GM04503 (cell line): ENCODE measurements at regions not wholly inside any gene's neighbourhood (a gene's known extent, or its start where the extent isn't known, plus 50 kb on each side); places are given as distances from the start of the nearest gene placed in this dataset.
"Not testable (repeated sequence)": the region's sequence is repeated elsewhere in the genome, so short reads cannot be mapped to it uniquely, and the experiment has no call there.

ENCODE experiments used
- DNase-seq: peaks from one replicate; pipeline ENCODE4 v3.0.0-alpha.2; 2012; ENCODE audit warnings: low read depth

GRCh38 chr3:35146256-35147035 is 492.9 kb upstream of the ARPP21 start:
- DNase-seq, result not testable (repeated sequence)

DNA sequence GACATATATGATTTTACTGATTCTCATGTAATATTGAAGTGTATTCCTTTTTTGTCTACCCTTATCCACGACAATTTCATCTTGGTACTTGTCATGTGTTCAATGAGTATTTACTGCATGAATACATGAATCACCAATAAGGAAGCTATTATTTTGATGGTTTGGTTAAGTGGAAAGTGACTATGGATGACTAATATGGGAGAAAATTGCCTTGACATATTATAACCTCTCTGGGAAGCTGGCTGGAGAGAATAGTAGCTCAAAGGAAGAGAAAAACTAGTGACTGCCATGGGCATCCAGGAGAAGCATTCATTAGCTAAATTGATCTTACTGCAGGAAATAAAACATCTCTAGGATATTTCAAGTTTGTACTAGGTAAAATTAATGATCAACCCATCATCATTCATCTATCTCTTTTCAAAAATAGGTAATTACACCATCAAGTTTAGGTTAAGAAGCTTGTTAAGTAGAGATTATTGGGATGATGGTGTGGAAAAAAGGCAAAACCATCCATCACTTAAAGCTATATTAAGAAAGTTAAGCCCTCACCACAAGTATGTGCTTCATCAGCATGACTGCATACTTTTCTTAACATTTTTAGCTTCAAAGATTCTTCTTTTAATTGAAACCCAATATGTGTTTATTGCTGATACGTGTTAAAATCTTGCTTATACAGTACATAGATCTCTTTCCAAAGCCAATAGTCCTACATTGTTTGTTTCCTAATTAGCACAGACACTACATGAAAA is 455.2 kb upstream of the ARPP21 start:
- DNase-seq, result no peak

DNA sequence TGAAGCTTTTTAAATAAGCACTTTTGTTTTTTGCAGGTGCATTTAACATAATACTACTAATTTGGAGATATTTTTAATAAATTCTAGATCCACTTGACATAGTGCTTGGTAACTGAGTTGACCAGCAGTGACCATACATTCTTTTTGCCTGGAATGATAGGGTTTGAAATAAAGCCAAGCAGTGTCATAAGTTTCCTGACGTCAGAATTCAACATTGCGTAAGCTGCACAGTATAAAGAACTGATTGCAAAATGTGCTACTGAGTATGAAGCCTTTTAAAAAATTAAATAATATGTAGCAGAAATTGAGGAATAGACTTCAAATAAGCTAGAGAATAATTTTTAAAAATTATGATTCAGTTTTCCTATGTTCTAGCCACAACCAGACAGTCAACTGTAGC is 454.6 kb upstream of the ARPP21 start:
- no peak for DNase-seq

DNA sequence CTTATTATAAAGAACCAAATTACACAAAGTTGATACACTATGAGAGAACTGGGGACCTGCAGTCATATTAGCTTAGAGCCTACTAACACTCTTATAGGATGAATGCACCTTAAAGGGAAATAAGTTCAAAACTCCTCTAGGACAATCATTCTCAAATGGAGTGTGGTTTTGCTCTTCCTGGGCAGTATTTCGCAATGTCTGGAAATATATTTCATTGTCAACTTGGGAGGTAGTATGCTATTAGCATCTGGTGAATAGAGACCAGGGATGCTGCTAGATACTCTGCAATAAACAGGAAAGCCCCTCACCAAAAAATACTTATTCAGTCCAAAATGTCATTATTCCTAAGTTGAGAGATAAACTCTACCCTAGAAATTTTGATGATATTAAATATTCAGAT is 451.4 kb upstream of the ARPP21 start:
- DNase-seq, result no peak

DNA sequence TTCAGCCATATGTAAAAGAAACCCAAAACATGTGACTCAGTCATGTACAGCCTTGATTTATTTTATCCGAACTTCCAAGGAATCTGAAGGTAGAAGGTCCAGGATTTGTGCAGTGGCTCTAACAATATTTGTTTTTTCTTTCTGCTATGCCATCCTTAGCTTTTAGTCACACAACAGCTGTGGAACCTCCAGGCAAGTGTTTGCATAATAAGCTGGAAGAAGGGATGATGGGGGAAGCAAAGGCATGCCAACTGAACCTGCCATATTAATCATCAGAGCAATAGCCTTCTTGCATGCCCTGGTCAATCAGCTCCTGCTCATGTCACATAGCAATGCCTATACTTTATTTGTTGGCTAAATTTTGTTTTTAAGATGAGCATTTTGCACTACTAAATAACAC is 444.7 kb upstream of the ARPP21 start:
- no peak for DNase-seq

DNA sequence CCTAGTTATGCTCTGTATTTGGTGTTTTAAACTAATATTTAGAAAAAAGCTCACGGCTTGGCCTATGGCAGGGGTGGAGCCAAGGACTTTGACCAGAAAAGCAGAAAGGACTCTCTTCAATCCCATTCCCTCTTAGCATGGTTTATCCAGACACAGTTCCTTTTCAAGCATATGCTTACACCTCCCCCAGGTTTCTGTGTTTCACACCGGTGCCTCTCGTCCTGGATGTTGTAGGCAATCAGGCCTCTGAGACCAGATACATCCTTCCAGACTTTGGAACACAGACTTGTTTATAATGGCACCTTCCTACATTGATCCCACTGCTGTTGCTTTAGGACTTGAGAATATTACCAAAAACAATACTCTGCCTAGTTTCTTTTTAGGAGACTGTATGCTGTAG is 440.5 kb upstream of the ARPP21 start:
- DNase-seq, result no peak

DNA sequence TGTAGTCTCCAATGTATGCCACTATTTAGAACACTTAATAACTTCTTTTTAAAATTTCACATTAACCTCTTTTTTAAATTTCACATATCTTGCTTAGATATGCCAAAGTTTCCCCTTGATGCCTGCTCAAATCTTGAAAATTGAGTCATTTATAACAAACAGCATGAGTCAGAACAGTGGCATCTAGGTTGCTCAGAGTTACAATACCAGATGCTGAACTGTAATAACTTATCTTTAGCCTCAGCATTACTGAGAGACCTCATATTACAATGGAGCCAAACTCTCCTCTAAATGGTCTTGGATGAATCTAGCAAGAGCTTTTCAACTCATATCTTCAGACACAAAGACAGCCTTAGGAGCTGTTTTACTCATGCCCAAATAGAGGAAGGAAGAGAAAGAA is 439.3 kb upstream of the ARPP21 start:
- no peak for DNase-seq

DNA sequence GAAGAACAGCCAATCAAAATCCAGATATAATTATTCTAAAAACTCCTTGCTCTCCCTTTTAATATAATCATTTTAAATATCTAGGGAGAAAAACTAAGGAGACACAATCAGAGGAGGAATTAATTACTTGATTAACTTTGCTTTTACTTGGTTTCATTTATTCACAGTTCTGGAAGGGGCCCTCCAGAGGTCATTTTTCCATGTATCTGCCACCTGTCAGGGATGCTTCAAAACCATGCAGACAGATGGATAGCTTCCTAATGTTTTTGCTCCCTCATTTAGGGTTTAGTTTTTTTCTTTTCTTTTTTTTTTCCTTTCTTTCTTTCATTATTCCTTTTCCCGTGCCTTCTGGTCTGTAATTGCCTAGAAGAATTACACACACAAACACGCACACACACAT is 438.1 kb upstream of the ARPP21 start:
- no peak for DNase-seq

DNA sequence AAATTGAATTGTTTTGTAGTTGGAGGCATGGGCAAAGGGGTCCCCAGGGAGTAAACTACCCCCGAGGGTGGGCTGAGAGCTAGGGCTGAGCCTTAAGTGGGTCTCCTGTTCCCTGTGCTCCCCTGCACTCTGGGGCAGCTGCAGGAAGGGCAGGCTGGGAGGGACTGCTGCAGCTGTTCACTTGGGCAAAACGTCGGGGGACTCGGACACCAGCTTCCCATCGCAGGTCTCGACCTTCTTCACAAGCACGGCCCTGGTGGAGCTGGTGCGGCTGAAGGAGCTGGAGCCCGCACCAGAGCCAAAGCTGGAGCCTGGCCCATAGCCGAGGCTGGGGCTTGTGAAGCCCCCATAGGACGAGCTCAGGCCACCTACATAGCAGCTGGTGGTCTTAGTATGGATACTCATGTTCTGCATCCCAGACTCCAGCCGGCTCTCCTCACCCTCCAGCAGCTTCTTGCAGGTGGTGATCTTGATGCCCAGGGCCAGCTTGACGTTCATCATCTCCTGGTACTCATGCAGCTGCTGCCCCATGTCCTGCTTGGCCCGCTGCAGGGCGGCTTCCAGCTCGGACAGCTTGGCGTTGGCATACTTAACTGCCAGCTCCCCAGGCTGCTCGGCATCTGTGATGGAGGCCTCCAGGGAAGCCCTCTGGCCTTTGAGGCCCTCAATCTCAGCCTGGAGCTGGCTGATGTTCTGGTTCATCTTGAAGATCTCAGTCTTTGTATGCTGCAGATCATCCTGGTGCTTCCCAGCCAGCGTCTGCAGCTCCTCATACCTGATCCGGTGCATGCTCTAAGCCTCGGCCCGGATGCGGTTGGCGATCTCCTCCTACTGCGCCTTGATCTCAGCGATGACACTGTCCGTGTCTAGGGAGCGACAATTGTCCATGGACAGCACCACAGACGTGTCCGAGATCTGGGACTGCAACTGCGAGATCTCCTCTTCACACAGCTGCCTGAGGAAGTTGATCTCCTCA is 423.5 kb upstream of the ARPP21 start:
- DNase-seq, result no peak

GRCh38 chr3:35216501-35217266 is 422.6 kb upstream of the ARPP21 start:
- no peak for DNase-seq

GRCh38 chr3:35223632-35224394 is 415.5 kb upstream of the ARPP21 start:
- no peak for DNase-seq

GRCh38 chr3:35224565-35225295 is 414.6 kb upstream of the ARPP21 start:
- no peak for DNase-seq

DNA sequence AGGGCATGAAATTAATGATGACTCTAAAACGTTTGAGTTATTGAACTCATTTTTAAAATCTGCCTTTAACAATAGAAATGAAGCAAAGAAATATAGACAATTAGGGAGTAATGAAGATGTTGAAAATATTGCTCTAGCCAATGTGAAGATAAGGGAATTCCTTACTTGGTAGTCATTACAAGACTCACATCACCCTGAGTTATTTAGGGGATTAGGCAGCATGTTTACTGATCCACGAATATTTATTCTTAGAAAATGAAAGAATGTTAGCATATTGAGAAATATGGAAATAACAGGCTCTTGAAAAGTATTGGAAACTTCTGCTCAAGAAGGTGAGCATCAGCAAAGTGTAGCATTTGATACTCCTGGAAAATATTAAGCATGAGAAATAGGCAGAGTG is 398.1 kb upstream of the ARPP21 start:
- DNase-seq, result no peak

GRCh38 chr3:35254917-35255316 is 384.4 kb upstream of the ARPP21 start:
- no peak for DNase-seq

DNA sequence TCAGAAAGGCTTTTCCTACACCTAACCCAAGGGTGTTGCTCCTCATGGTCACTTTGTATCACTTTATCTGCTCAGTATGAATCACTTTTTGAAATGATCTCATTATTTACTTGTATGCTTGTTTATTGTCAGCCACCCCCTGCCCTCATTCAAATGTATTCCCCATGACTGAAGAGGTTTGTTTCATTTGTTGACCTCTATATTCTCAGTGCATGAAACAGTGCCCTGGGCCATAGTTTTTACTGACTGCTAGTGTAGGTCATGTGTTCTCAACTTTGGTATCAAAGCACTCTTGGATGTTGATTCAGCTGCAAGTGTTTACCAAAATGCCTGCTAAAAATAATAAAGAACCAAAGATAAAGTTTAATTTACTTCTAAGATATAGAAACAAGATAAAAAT is 381.7 kb upstream of the ARPP21 start:
- DNase-seq, result no peak

DNA sequence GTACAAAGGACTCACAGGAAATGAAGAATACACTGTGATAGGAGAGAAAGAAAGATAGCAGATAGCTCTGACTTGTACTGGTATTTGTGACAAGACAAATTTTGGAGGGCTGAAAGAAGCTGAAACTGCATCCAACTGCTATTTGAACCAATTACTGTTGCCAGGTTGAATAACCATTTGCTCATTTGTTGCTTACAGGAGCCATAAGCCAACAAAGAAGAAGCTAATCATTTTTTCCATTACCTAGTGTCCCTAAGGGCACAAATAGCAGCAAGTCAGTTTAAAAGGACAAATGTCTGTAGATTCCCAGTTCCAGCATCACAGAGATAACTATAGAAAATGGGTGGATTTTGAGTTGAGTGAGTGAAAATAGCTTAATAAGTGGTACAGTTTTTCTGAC is 376.9 kb upstream of the ARPP21 start:
- DNase-seq, result no peak

DNA sequence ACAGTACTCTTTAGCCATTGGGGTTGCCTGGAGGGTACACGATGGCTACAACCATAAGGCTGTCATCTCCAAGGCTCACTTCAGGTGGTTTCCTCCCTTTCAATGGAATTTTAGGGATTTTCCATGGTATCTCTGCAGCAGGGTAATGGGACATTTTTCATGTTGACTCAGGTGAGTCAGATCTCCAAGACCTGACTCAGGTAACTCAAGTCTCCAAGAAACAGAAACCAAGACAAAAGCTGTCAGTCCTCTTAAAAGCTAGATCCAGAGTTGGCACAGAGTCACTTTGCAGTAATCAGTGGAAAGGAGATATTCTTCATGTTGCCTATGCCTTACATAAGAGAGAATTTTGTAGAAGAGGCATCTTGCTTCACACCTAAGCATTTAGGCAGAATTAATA is 375.8 kb upstream of the ARPP21 start:
- no peak for DNase-seq

DNA sequence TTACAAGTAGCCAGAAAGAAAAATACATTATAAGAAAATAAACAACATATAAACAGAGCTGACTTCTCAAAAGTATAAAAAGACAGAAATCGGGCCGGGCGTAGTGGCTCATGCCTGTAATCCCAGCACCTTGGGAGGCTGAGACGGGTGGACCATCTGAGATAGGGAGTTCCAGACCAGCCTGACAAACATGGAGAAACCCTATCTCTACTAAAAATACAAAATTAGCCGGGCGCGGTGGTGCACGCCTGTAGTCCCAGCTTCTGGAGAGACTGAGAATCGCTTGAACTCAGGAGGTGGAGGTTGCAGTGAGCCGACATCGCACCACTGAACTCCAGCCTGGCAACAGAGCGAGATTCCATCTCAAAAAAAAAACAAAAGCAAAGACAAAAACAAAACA is 373.3 kb upstream of the ARPP21 start:
- not testable (repeated sequence) for DNase-seq

- DNase-seq, result no peak
Observed at GRCh38 chr3:35275768-35276167, 363.6 kb upstream of the ARPP21 start.

DNA sequence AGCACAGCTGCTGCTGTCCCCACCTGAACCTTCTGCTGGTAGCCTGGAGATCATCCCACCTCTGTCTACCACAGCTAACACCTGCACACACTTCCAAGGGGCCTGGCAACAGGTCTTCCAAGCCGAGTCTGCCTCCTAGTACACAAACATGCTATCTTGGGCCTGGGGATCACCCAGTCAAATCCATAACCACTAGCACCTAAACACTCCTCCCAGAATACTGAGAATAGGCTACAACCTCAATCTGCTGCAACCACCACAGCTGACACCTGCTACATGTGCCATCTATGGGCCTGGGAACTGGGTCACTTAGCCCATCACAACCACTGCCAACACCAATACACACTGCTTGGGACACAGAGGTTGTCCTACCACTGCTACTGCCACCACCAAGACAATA is 362.8 kb upstream of the ARPP21 start:
- no peak for DNase-seq
